HEK293T (cell line): ENCODE measurements at regions not wholly inside any gene's neighbourhood (a gene's known extent, or its start where the extent isn't known, plus 50 kb on each side); places are given as distances from the start of the nearest gene placed in this dataset.

Source experiments
- ARNT ChIP-seq: fragments of 450-650 bp; IDR thresholded peaks from 2 replicates; pipeline ENCODE4 v1.6.1; 2017; ENCODE audit warnings: mild to moderate bottlenecking
- BHLHE40 ChIP-seq: fragments of 450-650 bp; IDR thresholded peaks from 2 replicates; pipeline ENCODE4 v1.6.1; 2016; ENCODE audit warnings: mild to moderate bottlenecking, moderate library complexity, borderline replicate concordance
- CTBP1 ChIP-seq: fragments of 450-650 bp; IDR thresholded peaks from 2 replicates; pipeline ENCODE4 v1.6.1; 2016; ENCODE audit warnings: borderline replicate concordance
- FOXA1 ChIP-seq: fragments of 450-650 bp; IDR thresholded peaks from 2 replicates; pipeline ENCODE4 v1.6.1; 2016; ENCODE audit warnings: mild to moderate bottlenecking
- FOXK2 ChIP-seq: fragments of 450-650 bp; IDR thresholded peaks from 2 replicates; pipeline ENCODE4 v1.6.1; 2016; ENCODE audit warnings: mild to moderate bottlenecking
- FOXM1 ChIP-seq: fragments of 450-650 bp; IDR thresholded peaks from 2 replicates; pipeline ENCODE4 v1.6.1; 2017; ENCODE audit warnings: mild to moderate bottlenecking, borderline replicate concordance
- L3MBTL2 ChIP-seq: fragments of 450-650 bp; conservative IDR thresholded peaks from 2 replicates; pipeline ENCODE4 v1.6.1; 2016; ENCODE audit warnings: mild to moderate bottlenecking
- LEF1 ChIP-seq: fragments of 450-650 bp; IDR thresholded peaks from 2 replicates; pipeline ENCODE4 v1.6.1; 2017; ENCODE audit warnings: mild to moderate bottlenecking, borderline replicate concordance
- PKNOX1 ChIP-seq: fragments of 450-650 bp; IDR thresholded peaks from 2 replicates; pipeline ENCODE4 v1.6.1; 2016
- SP1 ChIP-seq: fragments of 450-650 bp; IDR thresholded peaks from 2 replicates; pipeline ENCODE4 v1.6.1; 2017
- SUZ12 ChIP-seq: fragments of 450-650 bp; IDR thresholded peaks from 2 replicates; pipeline ENCODE4 v1.6.1; 2016; ENCODE audit warnings: mild to moderate bottlenecking
- TARDBP ChIP-seq: fragments of 450-650 bp; IDR thresholded peaks from 2 replicates; pipeline ENCODE4 v1.6.1; 2016
- ZNF384 ChIP-seq: fragments of 450-650 bp; IDR thresholded peaks from 2 replicates; pipeline ENCODE4 v1.6.1; 2016

GRCh38 chr2:56113382-56113975 is 70.3 kb upstream of the CCDC85A start:
- TF ChIP-seq FOXA1: no peak
- TF ChIP-seq SP1: no peak
- no peak for TF ChIP-seq FOXM1
- TF ChIP-seq FOXK2: no peak
- TF ChIP-seq ARNT: no peak
- no peak for TF ChIP-seq TARDBP
- TF ChIP-seq SUZ12: no peak
- no peak for TF ChIP-seq PKNOX1
- TF ChIP-seq BHLHE40: no peak
- no peak for TF ChIP-seq L3MBTL2
- TF ChIP-seq ZNF384: no peak
- TF ChIP-seq LEF1: no peak
- no peak for TF ChIP-seq CTBP1
